Breast epithelium (tissue), 4 donors: ENCODE measurements at regions not wholly inside any gene's neighbourhood (a gene's known extent, or its start where the extent isn't known, plus 50 kb on each side); places are given as distances from the start of the nearest gene placed in this dataset.

ENCODE experiments used
- DNase-seq, 2 donors: peaks; one replicate each; pipeline ENCODE4 v3.0.0-alpha.2; 2019; ENCODE audit warnings: low spot score in 2 of 2
- H3K27ac ChIP-seq, 2 donors: fragments of 200-600 bp; sonication (generic) in 1 of 2; one replicate each; pipeline ENCODE4 v1.5.1; 2016 to 2019; ENCODE audit warnings: mild to moderate bottlenecking in 1 of 2
- H3K27me3 ChIP-seq, 2 donors: fragments of 200-600 bp; sonication (generic) in 1 of 2; one replicate each; pipeline versions ENCODE4 v1.5.1 to v1.6.0; 2017 to 2019; ENCODE audit warnings: control low read depth in 1 of 2, mild to moderate bottlenecking in 1 of 2
- H3K36me3 ChIP-seq: fragments of 200-600 bp; one replicate; pipeline ENCODE4 v1.5.1; 2019
- H3K4me1 ChIP-seq, 2 donors: fragments of 200-600 bp; sonication (generic); one replicate each; pipeline ENCODE4 v1.5.1; 2016 to 2019; ENCODE audit warnings: control low read depth in 1 of 2
- H3K4me3 ChIP-seq, 3 donors: fragments of 200-600 bp; sonication (generic); 1 replicate in 2 of 3; 2 replicates in 1 of 3; pipeline ENCODE4 v1.5.1; 2016 to 2019; ENCODE audit warnings: mild to moderate bottlenecking in 3 of 3, moderate library complexity in 2 of 3
- H3K9me3 ChIP-seq, 2 donors: fragments of 200-600 bp; sonication (generic) in 1 of 2; one replicate each; pipeline ENCODE4 v1.5.1; 2016 to 2019; ENCODE audit warnings: control low read depth in 1 of 2
- CTCF ChIP-seq, 3 donors: fragments of 450-650 bp; IDR thresholded peaks; one replicate each; pipeline ENCODE4 v1.5.1; 2016 to 2017; ENCODE audit warnings: antibody characterized with exemption in 3 of 3, mild to moderate bottlenecking in 3 of 3, moderate library complexity in 3 of 3
- POLR2A ChIP-seq: fragments of 450-650 bp; IDR thresholded peaks from one replicate; pipeline ENCODE4 v1.6.1; 2016; ENCODE audit warnings: antibody characterized with exemption, mild to moderate bottlenecking, moderate library complexity
- POLR2AphosphoS5 ChIP-seq, 3 donors: sonication (generic); formaldehyde crosslinking; IDR thresholded peaks; one replicate each; pipeline ENCODE4 v1.6.1; 2017; ENCODE audit warnings: antibody characterized with exemption in 3 of 3
- intact Hi-C: fragments of 100-400 bp; cut with DNase I; formaldehyde crosslinking; loops from one replicate; pipeline ENCODE4 v1.15.1; 2023; ENCODE audit warnings: low total_unique reads

DNA sequence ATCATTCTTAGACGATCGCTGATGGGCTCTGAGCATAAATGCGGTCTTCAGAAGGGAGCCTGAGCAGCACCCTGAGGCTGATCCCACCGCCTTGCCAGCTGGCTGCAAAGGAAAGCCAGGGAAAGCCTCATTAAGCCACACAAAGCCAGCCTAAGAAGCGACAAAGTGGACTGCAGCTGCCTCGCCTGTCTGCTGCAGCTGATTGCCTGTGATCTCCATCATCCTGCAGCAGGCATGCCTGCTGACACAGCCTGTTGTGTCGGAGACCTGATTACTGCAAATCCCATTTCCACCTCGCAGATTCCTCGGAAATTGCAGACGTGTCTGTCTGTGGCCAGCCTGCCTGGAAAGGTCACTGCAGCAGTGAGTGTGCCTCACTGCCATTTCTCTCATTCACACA, 1087.0 kb upstream of the AUTS2 start:
- Histone ChIP-seq H3K27me3 (peaks cover 0 to 5% of the 10 kb centered on the region in 2 donors), H3K9me3 (peaks cover 7 to 12% of the 10 kb centered on the region in 2 donors), H3K4me1 (no peaks in the 10 kb centered on the region), H3K27ac (no peak overlapping the region), H3K36me3 (no peaks in the 10 kb centered on the region), H3K4me3 (no peak overlapping the region)
- TF ChIP-seq POLR2AphosphoS5 (IDR thresholded peaks at IDR 0.05) (no peak), CTCF (IDR thresholded peaks at IDR 0.05) (no peak), POLR2A (no peak)
- DNase-seq: no peak
- intact Hi-C loops: no loop called here

GRCh38 chr7:68512466-68512865, 1085.8 kb upstream of the AUTS2 start:
- peaks cover 0 to 5% of the 10 kb centered on the region in 2 donors for H3K27me3 ChIP-seq
- H3K4me1 ChIP-seq: no peaks in the 10 kb centered on the region
- no peak overlapping the region for H3K4me3 ChIP-seq
- peaks cover 7 to 12% of the 10 kb centered on the region in 2 donors for H3K9me3 ChIP-seq
- TF ChIP-seq POLR2A (no peak), CTCF (IDR thresholded peaks at IDR 0.05) (no peak), POLR2AphosphoS5 (IDR thresholded peaks at IDR 0.05) (no peak)
- intact Hi-C loops: no loop called here
- no peaks in the 10 kb centered on the region for H3K36me3 ChIP-seq
- no peak for DNase-seq
- H3K27ac ChIP-seq: no peak overlapping the region

GRCh38 chr7:68518060-68518459, 1080.2 kb upstream of the AUTS2 start:
- DNase-seq: no peak
- no peaks in the 10 kb centered on the region for H3K36me3 ChIP-seq
- no peak overlapping the region for H3K4me3 ChIP-seq
- H3K27me3 ChIP-seq: no peaks in the 10 kb centered on the region
- TF ChIP-seq CTCF (IDR thresholded peaks at IDR 0.05): no peak
- TF ChIP-seq POLR2A: no peak
- TF ChIP-seq POLR2AphosphoS5 (IDR thresholded peaks at IDR 0.05): no peak
- H3K9me3 ChIP-seq: no peaks in the 10 kb centered on the region
- H3K4me1 ChIP-seq: no peaks in the 10 kb centered on the region
- H3K27ac ChIP-seq: no peak overlapping the region
- intact Hi-C loops: no loop called here

DNA sequence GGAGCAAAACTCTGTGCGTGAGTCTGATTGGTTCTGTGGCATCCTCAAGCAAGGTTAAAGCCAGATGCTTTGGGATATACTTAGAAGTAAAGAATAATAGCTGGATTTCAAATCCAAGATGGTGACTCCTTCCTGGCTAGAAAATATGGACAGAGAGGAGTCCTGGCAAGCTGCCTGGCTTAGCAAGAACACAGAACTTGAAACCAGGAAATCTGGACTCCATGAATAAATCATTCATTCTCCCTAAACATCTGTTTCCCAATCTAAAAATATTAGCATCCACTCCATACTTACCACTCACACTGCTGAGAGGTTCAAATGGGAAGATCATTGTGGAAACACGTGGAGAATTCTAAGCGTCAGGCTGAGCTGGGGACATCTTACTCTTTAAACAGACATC, 1074.1 kb upstream of the AUTS2 start:
- Histone ChIP-seq H3K9me3 (no peaks in the 10 kb centered on the region), H3K36me3 (no peaks in the 10 kb centered on the region), H3K4me1 (no peaks in the 10 kb centered on the region), H3K27ac (no peak overlapping the region), H3K4me3 (no peak overlapping the region), H3K27me3 (no peaks in the 10 kb centered on the region)
- TF ChIP-seq POLR2AphosphoS5 (IDR thresholded peaks at IDR 0.05): no peak
- TF ChIP-seq POLR2A: no peak
- TF ChIP-seq CTCF (IDR thresholded peaks at IDR 0.05): no peak
- intact Hi-C loops: no loop called here
- DNase-seq: no peak

GRCh38 chr7:68529221-68529620, 1069.1 kb upstream of the AUTS2 start:
- DNase-seq: no peak
- Histone ChIP-seq H3K9me3 (no peaks in the 10 kb centered on the region), H3K4me3 (no peak overlapping the region)

More at GRCh38 chr7:68529221-68529620, 1069.1 kb upstream of the AUTS2 start:
- TF ChIP-seq POLR2AphosphoS5 (IDR thresholded peaks at IDR 0.05) (no peak), CTCF (IDR thresholded peaks at IDR 0.05) (no peak), POLR2A (no peak)
- Histone ChIP-seq H3K27ac (no peak overlapping the region), H3K27me3 (no peaks in the 10 kb centered on the region), H3K4me1 (no peaks in the 10 kb centered on the region), H3K36me3 (no peaks in the 10 kb centered on the region)
- intact Hi-C loops: no loop called here
